ENCODE measurements at regions not wholly inside any gene's neighbourhood (a gene's known extent, or its start where the extent isn't known, plus 50 kb on each side); places are given as distances from the start of the nearest gene placed in this dataset.

DNA sequence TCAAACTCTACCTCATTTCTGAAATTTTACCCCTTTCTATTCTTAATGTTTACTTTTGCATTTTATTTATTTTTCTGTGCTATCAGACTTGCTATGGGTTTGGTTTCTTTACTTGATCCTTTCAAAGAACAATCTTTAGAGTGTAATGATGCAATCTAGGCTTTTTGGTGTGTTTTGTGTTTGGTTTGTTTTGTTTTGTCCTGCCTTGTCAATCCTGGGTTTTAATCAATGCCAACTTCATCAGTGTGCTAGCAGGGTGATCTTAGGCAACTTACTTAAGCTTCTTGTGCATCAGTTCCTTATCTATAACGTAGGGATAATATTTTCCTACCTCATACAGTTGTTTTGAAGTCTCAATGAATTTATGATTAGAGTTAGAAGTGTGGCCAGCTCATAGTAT, 350.4 kb downstream of the NR4A2 start:
- TF ChIP-seq, protein P1, sequence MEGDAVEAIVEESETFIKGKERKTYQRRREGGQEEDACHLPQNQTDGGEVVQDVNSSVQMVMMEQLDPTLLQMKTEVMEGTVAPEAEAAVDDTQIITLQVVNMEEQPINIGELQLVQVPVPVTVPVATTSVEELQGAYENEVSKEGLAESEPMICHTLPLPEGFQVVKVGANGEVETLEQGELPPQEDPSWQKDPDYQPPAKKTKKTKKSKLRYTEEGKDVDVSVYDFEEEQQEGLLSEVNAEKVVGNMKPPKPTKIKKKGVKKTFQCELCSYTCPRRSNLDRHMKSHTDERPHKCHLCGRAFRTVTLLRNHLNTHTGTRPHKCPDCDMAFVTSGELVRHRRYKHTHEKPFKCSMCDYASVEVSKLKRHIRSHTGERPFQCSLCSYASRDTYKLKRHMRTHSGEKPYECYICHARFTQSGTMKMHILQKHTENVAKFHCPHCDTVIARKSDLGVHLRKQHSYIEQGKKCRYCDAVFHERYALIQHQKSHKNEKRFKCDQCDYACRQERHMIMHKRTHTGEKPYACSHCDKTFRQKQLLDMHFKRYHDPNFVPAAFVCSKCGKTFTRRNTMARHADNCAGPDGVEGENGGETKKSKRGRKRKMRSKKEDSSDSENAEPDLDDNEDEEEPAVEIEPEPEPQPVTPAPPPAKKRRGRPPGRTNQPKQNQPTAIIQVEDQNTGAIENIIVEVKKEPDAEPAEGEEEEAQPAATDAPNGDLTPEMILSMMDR (IDR thresholded peaks at IDR 0.05), result no peak
- no peak for TF ChIP-seq POLR2A (IDR thresholded peaks at IDR 0.05)

All from heart left ventricle (tissue), 13 donors.